Medulla oblongata (tissue), 1 donor: ENCODE measurements at regions not wholly inside any gene's neighbourhood (a gene's known extent, or its start where the extent isn't known, plus 50 kb on each side); places are given as distances from the start of the nearest gene placed in this dataset.
"Not testable (repeated sequence)": the region's sequence is repeated elsewhere in the genome, so short reads cannot be mapped to it uniquely, and the experiment has no call there.

Experiments
- DNase-seq: peaks from one replicate; pipeline ENCODE4 v3.0.0-alpha.2; 2015; ENCODE audit errors: extremely low spot score

DNA sequence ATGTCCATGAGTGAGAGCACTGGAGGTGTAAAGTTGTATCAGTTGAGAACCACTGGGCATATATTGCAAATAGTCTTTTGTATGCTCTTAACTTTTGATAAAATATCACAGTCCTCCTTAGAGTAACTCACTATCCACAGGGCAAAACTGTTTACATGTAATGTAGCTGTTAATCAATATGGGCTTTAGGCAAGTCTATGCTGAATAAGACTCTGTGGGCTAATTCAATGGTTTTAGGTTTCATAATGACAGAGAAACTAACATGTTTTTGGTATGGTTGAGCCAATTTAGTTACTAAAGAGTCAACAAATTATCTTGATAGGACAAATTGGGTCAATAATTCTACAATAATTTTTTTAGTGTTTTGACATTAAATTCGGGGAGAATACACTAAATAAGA lies 1134.9 kb upstream of the FAM98A start:
- no peak for DNase-seq

GRCh38 chr2:34731292-34731691 lies 1132.2 kb upstream of the FAM98A start:
- no peak for DNase-seq

DNA sequence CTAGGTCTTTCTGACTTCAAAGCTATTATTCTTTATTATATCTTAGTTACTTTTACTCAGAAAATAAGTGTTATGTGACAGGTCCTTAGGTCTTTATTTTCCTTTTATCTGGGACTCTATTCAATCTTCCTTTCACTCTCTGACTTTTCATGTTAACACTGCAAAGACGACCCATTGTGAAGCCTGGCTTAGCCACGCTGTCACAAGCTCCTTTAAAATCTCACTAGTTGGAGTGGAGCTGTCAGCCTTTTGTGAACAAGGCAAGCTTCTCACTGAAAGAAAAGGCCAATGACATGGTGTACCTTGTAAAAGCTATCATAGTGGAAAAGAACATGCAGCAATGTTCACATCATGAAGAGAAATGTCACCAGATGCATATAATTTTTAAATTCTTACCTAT lies 1130.7 kb upstream of the FAM98A start:
- peak; percentile 40 for DNase-seq

DNA sequence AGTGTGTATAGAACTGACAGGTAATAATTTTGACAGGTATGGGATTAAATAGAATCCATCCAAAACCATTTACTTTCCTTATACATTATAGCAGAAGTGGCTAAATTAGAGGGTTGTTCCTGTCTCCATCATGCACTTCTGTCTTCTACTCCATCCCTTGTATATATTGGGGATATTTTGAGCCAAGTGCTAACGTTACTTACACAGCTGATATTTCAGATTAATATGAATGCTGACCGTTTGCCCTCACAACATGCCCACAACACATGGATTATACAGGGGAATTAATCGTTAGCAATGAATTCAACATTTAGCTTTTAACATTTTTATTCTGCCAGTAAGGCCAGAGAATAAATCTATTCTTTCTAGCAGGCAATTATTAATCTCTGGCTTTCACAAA lies 1125.0 kb upstream of the FAM98A start:
- DNase-seq, result no peak

DNA sequence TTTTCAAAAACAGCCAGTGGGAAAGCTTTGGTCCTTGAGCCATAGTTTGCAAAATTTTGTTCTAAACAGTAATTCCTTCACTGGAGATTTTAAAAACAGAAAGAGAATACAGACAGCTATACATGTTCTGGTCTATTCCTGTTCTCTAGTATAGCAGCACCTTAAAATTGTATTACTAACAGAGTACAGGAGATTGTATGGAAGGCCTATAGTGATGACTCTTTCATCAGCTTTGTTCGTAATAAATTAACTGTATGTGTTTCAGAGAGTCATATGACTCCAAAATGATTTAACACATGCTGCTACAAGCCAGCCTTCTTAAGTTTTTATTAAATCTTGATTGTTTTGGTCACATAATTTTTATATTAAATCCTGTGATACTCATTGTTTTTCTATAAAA lies 1124.6 kb upstream of the FAM98A start:
- no peak for DNase-seq

DNA sequence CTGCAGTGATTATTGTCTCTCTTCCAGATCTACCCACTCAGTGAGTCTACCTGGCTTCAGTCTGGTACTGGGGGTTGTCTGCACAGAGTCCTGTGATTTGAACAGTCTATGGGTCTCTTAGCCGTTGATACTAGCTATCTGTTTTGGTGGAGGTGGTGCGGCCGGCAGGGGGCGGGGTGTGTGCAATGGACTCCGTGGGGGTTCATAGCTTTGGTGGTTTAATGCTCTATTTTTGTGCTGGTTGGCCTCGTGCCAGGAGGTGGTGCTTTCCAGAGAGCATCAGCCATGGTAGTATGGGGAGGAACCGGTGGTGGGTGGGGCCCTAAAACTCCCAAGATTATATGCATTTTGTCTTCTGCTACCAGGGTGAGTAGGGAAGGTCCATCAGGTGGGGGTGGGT lies 1120.1 kb upstream of the FAM98A start:
- no peak for DNase-seq

- no peak for DNase-seq
These were observed 1106.6 kb upstream of the FAM98A start for GRCh38 chr2:34705551-34706247.

GRCh38 chr2:34703292-34703691 lies 1104.2 kb upstream of the FAM98A start:
- no peak for DNase-seq

DNA sequence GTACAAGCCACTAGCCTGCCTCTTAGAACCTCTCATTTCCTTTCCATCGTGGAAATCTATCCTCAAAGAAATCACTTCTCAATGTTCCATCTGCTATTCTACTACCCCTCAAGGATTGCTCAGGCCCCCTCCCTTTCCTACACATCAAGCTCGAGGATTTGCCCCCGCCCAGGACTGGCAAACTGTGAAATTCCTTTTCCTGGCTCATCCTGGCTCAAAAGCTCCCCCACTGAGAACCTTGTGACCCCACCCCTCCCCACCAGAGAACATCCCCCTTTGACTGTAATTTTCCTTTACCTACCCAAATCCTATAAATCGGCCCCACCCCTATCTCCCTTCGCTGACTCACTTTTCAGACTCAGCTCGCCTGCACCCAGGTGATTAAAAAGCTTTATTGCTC lies 1103.3 kb upstream of the FAM98A start:
- DNase-seq, result not testable (repeated sequence)

- not testable (repeated sequence) for DNase-seq
These were observed 1078.5 kb upstream of the FAM98A start for GRCh38 chr2:34677591-34677990.

DNA sequence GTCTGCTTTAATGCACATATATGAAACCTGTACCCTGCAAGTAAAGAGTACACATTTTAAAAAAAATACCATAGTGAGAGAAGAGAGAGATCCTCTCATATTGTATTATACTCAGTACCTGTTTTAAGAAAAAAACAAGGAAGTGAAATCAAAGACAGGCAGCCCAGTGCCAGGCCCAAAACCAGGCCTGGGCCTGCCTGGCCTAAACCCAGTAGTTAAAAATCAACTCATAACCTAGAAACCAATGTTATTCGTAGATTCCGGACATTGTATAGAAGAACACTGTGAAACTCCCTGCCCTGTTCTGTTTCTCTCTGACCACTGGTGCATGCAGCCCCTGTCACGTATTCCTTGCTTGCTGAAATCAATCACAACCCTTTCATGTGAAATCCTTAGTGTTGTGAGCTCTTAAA lies 1078.0 kb upstream of the FAM98A start:
- not testable (repeated sequence) for DNase-seq

- DNase-seq, result no peak
These were observed 1071.4 kb upstream of the FAM98A start for GRCh38 chr2:34670482-34670881.

- no peak for DNase-seq
These were observed 1067.7 kb upstream of the FAM98A start for GRCh38 chr2:34666821-34667220.

DNA sequence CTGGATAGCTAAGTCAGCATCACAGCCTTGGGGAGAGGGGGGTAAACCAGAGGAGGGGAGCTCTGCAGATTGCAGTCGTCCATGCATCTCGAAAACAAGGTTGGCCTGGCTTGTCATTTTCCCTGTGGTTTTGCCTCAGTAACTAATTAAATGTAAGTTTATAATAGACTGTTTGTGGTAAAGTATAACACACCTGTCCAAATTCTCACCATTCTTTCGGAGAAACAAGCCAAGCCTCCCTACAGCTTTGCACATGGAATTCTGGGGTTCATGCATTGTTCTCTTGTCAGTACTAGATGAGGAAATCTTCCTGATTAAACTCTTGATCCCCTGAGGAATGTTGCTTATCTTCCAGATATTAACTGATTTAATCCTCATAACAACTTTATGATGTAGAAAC lies 1065.2 kb upstream of the FAM98A start:
- DNase-seq, result no peak

DNA sequence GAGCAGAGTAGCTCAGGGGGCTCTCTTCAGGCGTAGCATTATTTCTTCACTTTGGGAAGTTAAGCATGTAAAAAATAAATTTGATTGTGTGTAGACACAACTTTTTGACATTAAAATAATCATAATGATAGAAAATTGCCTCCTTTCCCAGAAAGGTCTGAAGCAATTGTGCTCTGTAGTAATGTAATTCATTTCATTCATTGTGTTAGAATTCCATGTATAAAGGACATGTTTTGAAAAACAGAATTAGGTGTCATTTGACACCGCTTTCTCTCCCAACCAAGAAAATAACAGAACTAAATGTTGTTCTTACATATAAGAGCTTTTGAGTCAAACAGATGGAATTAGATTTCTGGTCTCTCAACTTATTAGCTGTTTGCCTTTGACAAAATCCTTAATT lies 1064.2 kb upstream of the FAM98A start:
- no peak for DNase-seq

DNA sequence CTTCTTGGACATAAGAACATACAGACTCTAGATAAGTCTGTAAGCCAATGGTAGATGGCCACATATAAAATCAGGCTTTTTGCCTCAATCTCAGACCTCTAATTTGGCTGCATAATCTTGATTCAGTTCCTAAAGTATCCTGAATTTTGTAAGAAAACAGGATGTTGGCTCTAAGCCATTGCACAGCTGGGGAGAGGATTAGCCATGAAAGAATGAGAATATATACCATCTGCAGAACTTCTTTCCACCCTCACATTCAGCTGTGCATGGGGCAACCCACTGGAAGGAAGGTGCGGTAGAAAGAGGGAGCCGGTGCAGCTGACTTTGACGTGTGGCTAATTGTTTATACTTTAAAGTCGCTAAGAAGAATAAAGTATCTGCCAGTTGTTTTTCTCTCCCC lies 1061.6 kb upstream of the FAM98A start:
- no peak for DNase-seq

DNA sequence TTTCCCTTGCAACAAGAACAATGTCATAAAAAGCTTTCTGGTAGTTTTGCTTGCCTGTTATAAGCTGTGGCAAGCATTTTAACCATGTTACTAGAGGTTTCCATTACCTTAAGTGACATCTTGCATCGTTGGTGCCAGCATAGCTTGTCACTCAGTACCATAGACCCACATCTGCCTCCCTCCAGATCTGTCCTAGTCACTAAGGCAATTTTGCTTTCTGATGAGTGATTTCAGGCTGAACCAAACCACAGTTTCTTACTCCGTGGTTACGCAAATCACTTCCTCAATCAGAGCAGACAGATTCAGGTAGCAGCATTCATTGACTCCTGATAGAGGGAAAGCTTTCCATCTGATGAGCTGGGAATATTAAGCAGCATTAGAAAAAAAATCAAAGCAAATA lies 1057.5 kb upstream of the FAM98A start:
- DNase-seq, result no peak

DNA sequence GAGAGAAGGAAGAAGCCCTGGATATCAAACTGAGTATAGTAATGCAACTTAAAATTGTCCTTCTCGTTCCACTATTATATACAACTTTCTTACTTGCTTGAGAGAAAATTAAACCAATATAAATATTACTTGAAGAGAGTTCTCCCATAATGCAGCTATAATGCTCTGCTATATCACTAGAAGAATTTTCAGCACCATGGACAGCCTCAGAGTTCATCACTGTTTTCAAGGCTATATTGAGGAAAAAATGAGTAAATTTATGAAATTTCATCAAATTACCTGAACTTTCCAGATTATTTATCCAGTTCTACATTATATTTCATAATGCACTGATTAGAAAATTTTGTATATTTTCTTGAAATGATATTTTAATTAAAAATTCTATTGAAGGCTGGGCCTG lies 1053.5 kb upstream of the FAM98A start:
- no peak for DNase-seq

- no peak for DNase-seq
These were observed 1047.8 kb upstream of the FAM98A start for GRCh38 chr2:34646901-34647300.

DNA sequence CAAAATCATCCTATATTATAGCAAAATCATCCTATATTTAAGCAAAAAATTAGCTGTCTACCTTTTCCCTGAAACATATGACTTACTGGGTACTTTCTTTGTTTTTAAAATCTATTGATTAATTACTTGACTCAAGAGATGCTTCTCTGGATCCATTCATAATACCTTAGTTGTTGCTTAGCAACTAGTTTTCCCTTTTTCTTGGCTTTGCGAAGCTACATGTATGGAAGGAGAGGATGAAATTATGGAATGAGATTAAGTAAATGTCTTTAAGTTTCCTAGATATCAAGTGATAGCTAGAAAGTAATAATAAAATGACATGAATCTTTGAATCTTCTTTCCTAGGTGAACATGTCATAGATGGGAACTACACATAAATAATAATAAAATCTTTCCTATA lies 1033.2 kb upstream of the FAM98A start:
- DNase-seq, result no peak

GRCh38 chr2:34627003-34627402 lies 1027.9 kb upstream of the FAM98A start:
- DNase-seq, result no peak

DNA sequence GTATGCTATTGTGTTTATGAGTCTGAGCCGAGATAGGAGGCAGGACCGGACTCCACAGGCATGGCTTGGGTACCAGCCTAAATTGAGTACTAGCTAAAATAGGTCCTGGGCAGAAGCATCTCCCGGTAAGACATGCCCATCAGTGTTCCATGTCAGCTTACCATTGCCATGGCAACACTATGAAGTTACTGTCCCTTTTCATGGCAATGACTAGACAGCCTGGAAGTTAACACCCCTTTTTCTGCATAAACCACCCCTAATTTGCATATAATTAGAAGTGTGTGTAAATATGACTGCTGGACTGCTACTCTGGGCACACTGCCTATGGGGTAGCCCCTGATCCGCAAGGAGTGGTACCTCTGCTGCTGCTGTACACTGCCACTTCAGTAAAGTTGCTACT lies 1005.1 kb upstream of the FAM98A start:
- DNase-seq, result no peak

DNA sequence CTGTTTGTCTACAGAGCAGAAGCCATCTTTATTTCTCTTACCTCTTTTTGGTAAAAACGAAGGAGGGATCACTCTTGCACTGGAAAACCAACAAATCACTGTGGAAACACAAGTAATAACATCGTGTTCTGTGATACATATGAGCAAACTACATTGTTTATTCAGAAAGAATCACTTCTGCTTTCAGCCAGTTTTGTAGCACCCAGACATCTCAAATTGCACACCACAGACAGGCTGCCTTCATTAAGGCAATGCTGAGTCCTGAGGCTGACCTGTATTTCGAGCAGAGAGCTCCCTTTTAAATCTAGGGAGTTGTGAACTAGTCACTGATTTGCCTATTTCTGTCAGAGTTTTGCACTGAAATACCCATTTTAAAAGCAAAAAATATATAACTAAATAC lies 1003.2 kb upstream of the FAM98A start:
- DNase-seq, result no peak

DNA sequence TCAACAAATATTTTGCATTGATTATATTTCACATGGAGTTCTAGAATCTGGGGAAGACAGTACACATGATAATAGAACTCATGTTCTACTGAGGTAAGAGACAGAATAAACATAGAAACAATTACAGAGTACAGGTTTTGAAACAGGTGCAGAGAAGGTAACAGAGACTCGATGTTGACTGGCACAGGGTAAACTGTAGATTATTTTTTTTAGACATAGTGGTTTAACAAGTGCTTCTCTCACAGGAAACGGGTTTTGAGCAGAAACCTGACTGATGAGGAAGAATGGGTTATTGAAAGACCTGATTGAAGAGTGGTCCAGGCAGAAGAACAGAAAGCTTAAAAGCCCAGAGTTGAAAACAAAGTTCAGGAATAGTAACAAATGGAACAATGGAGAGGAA lies 1002.5 kb upstream of the FAM98A start:
- no peak for DNase-seq
